ENCODE measurements at regions not wholly inside any gene's neighbourhood (a gene's known extent, or its start where the extent isn't known, plus 50 kb on each side); places are given as distances from the start of the nearest gene placed in this dataset.

DNA sequence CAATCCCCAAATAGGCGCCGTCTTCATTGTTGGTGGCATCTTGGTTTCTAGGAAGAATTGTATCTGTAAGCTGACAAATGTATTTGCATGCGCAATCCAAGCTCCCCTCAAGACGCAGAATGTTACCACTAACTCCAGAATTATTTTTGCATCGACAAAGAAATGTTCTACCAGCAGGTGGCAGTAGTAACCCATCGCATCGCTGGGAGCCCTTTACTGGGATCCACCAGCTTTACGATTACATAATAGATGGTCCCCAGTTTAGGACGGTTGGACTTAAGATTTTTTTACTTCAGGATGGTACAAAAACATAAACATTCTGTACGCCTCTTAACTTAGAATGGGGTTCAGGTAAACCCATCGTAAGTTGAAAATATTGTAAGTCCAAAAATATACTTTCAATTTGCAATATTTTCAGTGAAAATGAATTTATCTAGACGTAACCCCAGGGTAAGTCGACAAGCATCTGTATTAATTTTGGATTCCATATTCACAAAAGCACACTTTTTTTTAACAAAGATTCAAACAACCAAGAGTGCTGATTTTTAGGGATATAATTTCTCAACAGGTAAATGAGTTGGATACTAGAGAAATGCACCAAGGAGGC, 114.0 kb upstream of the COBL start:
- TF ChIP-seq POLR2AphosphoS5 (IDR thresholded peaks at IDR 0.05), result no peak
- TF ChIP-seq POLR2A (IDR thresholded peaks at IDR 0.05), result no peak

Data from sigmoid colon (tissue), 4 donors.